Left ventricle myocardium inferior (tissue), 1 donor: ENCODE measurements at regions not wholly inside any gene's neighbourhood (a gene's known extent, or its start where the extent isn't known, plus 50 kb on each side); places are given as distances from the start of the nearest gene placed in this dataset.

ENCODE experiments used
- DNase-seq: peaks from one replicate; pipeline ENCODE4 v3.0.0-alpha.2; 2020
- H3K27ac ChIP-seq: fragments of 200-600 bp; replicated peaks from 2 replicates; pipeline ENCODE4 v1.8.0; 2021
- H3K27me3 ChIP-seq: fragments of 200-600 bp; 2 replicates; pipeline ENCODE4 v1.8.0; 2021; ENCODE audit warnings: low read depth
- H3K36me3 ChIP-seq: fragments of 200-600 bp; 2 replicates; pipeline ENCODE4 v1.8.0; 2021
- H3K4me1 ChIP-seq: fragments of 200-600 bp; 2 replicates; pipeline ENCODE4 v1.8.0; 2021
- H3K4me3 ChIP-seq: fragments of 200-600 bp; 2 replicates; pipeline ENCODE4 v1.8.0; 2021; ENCODE audit warnings: mild to moderate bottlenecking, moderate library complexity
- H3K9me3 ChIP-seq: fragments of 200-600 bp; replicated peaks from 2 replicates; pipeline ENCODE4 v1.8.0; 2021
- CTCF ChIP-seq: fragments of 200-600 bp; IDR thresholded peaks from 2 replicates; pipeline ENCODE4 v1.8.0; 2021; ENCODE audit warnings: antibody characterized with exemption, mild to moderate bottlenecking, borderline replicate concordance
- intact Hi-C: fragments of 100-400 bp; cut with micrococcal nuclease; formaldehyde crosslinking; loops from one replicate; pipeline ENCODE4 v1.11.0; 2022
- donor health status: DM: no; HTN: yes; CAD: no; lungs with severe emphysema.

DNA sequence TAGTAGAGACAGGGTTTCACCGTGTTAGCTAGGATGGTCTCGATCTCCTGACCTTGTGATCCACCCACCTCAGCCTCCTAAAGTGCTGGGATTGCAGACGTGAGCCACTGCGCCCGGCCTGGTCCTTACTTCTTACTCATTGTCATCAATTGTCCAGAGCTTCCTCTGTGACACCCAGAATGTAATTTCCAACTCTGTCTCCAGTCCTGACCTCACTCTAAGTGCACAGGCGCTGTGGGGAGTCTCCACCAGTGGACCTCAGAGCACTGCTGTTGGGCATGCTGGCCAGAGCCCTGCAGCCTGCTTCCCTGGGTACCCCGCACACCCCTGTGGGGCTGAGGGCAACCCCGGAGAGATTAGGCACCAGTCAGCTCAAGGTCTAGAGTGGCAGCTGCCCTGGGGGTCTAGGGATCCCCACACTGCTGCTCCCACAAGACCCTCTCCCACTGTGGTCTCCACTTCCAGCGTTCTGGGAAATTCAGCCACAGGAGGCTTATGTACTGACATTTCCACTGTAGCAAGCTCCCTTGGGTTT, 1140.3 kb downstream of the TBC1D22A start:
- no peaks in the 10 kb centered on the region for H3K4me1 ChIP-seq
- peaks cover 19% of the 10 kb centered on the region for H3K9me3 ChIP-seq
- no peak for TF ChIP-seq CTCF
- no peak overlapping the region for H3K4me3 ChIP-seq
- DNase-seq = no peak
- no peak overlapping the region for H3K27ac ChIP-seq
- intact Hi-C loops = no loop called here
- H3K36me3 ChIP-seq = no peaks in the 10 kb centered on the region
- peaks cover 23% of the 10 kb centered on the region for H3K27me3 ChIP-seq

- Histone ChIP-seq H3K36me3 (no peaks in the 10 kb centered on the region), H3K9me3 (peaks cover 12% of the 10 kb centered on the region), H3K4me3 (no peak overlapping the region), H3K4me1 (no peaks in the 10 kb centered on the region), H3K27ac (no peak overlapping the region), H3K27me3 (peaks cover 23% of the 10 kb centered on the region)
- intact Hi-C loops = no loop called here
- no peak for TF ChIP-seq CTCF
- no peak for DNase-seq
Observed at GRCh38 chr22:47901911-47902310, 1139.5 kb downstream of the TBC1D22A start.

DNA sequence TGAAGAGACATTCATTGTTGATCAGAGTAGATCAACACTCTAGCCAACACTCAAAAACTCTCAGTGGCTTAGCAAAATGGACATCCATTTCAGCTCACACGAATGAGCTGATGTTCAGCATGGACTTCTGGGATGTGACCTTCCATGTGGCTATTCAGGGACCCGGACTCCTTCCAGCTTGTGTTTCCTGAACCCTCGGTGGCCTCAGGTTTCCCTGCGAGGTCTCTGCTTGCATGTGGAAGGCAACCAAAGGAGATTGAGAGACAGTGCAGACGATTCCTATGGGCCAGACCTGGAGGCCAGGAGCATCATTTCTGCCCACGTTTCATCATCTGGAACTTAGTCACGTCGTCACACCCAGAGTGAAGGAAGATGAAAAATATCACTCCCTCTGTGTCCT, 1137.4 kb downstream of the TBC1D22A start:
- H3K27ac ChIP-seq = no peak overlapping the region
- no peak overlapping the region for H3K4me3 ChIP-seq
- no peaks in the 10 kb centered on the region for H3K36me3 ChIP-seq
- H3K4me1 ChIP-seq = no peaks in the 10 kb centered on the region
- intact Hi-C loops = no loop called here
- H3K27me3 ChIP-seq = peaks cover 27% of the 10 kb centered on the region
- TF ChIP-seq CTCF = no peak
- peaks cover 10% of the 10 kb centered on the region for H3K9me3 ChIP-seq
- DNase-seq = no peak

- TF ChIP-seq CTCF = no peak
- no peak for DNase-seq
- Histone ChIP-seq H3K4me1 (no peaks in the 10 kb centered on the region), H3K36me3 (no peaks in the 10 kb centered on the region), H3K9me3 (peaks cover 19% of the 10 kb centered on the region), H3K27ac (no peak overlapping the region), H3K4me3 (no peak overlapping the region), H3K27me3 (peaks cover 18% of the 10 kb centered on the region)
- intact Hi-C loops = no loop called here
Observed at GRCh38 chr22:47898946-47899345, 1136.5 kb downstream of the TBC1D22A start.

GRCh38 chr22:47891609-47892008, 1129.2 kb downstream of the TBC1D22A start:
- Histone ChIP-seq H3K4me1 (no peaks in the 10 kb centered on the region), H3K36me3 (no peaks in the 10 kb centered on the region), H3K9me3 (peaks cover 25% of the 10 kb centered on the region), H3K27ac (no peak overlapping the region), H3K4me3 (no peak overlapping the region), H3K27me3 (peaks cover 57% of the 10 kb centered on the region)
- intact Hi-C loops = no loop called here
- no peak for TF ChIP-seq CTCF
- no peak for DNase-seq
